Tibial artery (tissue), 4 donors: ENCODE measurements at regions not wholly inside any gene's neighbourhood (a gene's known extent, or its start where the extent isn't known, plus 50 kb on each side); places are given as distances from the start of the nearest gene placed in this dataset.

Experiments used
- DNase-seq, 2 donors: peaks; one replicate each; pipeline ENCODE4 v3.0.0-alpha.2; 2019
- H3K27ac ChIP-seq, 2 donors: fragments of 200-600 bp; sonication (generic) in 1 of 2; 1 replicate in 1 of 2; 2 replicates in 1 of 2; pipeline ENCODE4 v1.5.1; 2018 to 2019; ENCODE audit warnings: mild to moderate bottlenecking in 1 of 2
- H3K27me3 ChIP-seq, 2 donors: fragments of 200-600 bp; sonication (generic) in 1 of 2; one replicate each; pipeline versions ENCODE4 v1.5.1 to v1.6.0; 2016 to 2019
- H3K36me3 ChIP-seq, 3 donors: fragments of 200-600 bp; sonication (generic) in 2 of 3; one replicate each; pipeline ENCODE4 v1.5.1; 2016 to 2019; ENCODE audit warnings: mild to moderate bottlenecking in 2 of 3
- H3K4me1 ChIP-seq, 4 donors: fragments of 200-600 bp; sonication (generic) in 2 of 4; 1 replicate in 3 of 4; 2 replicates in 1 of 4; pipeline ENCODE4 v1.5.1; 2016 to 2019
- H3K4me3 ChIP-seq, 2 donors: fragments of 200-600 bp; sonication (generic) in 1 of 2; 1 replicate in 1 of 2; 2 replicates in 1 of 2; pipeline ENCODE4 v1.5.1; 2018 to 2019; ENCODE audit warnings: mild to moderate bottlenecking in 2 of 2
- H3K9me3 ChIP-seq, 3 donors: fragments of 200-600 bp; sonication (generic) in 1 of 3; one replicate each; pipeline ENCODE4 v1.5.1; 2016 to 2019
- intact Hi-C: fragments of 100-400 bp; cut with DNase I; formaldehyde crosslinking; loops from one replicate; pipeline ENCODE4 v1.15.0; 2023; ENCODE audit warnings: low total_unique reads
- TF ChIP-seq, protein P1 (sequence below), 2 experiments: fragments of 200-600 bp in 1 of 2; fragments of 450-650 bp in 1 of 2; IDR thresholded peaks; one replicate each; pipeline ENCODE4 v1.5.1; 2017 to 2019; ENCODE audit warnings: antibody characterized with exemption in 2 of 2, mild to moderate bottlenecking in 1 of 2, moderate library complexity in 1 of 2

DNA sequence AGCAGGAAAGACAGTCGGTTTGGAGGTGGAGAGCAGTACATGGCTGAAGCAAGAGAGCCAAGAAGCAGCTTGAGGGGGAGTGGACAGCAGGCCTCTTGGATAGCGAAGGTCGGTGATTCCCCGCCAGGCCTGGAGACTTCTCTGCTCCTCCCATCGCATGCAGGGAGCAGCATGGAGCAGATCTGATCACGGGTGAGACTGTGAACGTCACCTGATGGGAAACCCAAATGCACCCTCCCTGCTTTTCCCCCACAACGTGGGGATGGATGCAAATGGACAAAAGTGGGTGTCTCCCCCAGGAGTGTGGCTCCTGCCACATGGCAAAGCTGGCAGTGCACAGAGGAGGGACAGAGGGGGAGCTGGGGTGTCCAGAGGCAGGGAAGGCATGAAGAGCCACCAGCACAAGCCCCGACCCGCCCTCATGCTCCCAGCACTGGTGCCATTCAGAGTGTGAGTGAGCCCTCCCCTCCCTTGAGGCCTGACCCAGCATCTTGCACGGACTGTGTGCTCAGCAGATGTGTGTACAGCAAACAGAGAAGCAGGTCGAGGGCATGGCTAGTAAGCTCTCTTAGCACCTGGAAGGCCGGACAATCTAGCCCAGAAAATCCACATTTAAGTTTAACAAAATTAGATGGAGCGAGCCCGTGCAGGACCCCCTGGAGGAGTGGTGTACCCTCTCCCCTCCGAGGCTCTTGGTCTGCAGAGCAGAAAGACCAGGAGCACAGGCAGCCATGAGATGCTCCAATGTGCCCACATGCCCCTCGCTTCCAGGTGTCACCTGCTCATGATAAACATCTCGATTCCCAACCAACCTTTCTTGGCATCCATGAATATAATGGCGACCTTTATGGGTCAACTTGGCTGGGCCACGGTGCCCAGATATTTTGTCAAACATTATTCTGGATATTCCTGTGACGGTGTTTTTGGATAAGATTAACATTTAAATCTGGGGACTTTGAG lies 661.7 kb downstream of the TBC1D22A start:
- Histone ChIP-seq H3K27ac (no peak overlapping the region), H3K36me3 (no peaks in the 10 kb centered on the region), H3K4me1 (no peaks in the 10 kb centered on the region), H3K27me3 (peaks cover 0 to 12% of the 10 kb centered on the region in 2 donors), H3K9me3 (no peaks in the 10 kb centered on the region), H3K4me3 (no peak overlapping the region)
- intact Hi-C loops, result no loop called here
- DNase-seq, result no peak
- TF ChIP-seq, protein P1, sequence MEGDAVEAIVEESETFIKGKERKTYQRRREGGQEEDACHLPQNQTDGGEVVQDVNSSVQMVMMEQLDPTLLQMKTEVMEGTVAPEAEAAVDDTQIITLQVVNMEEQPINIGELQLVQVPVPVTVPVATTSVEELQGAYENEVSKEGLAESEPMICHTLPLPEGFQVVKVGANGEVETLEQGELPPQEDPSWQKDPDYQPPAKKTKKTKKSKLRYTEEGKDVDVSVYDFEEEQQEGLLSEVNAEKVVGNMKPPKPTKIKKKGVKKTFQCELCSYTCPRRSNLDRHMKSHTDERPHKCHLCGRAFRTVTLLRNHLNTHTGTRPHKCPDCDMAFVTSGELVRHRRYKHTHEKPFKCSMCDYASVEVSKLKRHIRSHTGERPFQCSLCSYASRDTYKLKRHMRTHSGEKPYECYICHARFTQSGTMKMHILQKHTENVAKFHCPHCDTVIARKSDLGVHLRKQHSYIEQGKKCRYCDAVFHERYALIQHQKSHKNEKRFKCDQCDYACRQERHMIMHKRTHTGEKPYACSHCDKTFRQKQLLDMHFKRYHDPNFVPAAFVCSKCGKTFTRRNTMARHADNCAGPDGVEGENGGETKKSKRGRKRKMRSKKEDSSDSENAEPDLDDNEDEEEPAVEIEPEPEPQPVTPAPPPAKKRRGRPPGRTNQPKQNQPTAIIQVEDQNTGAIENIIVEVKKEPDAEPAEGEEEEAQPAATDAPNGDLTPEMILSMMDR (IDR thresholded peaks at IDR 0.05), result no peak

DNA sequence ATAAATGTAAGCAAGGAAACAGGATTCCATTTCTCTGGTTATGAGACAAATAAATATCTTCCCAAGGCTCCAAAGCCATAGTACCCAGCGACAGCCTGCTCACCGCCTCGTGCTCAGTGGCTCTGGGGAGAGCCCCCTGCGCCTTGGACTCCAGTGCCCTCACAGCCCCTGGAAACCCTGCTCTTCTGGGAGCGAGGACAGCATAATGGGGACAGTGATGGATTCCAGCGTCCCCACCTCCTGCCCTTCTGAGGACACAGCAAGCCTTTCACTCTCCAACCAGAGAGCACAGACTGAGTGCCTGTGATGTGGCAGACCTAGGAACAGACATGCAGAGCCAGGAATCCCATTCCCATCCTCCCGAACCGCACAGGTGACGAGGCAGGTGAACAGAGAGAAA lies 660.8 kb downstream of the TBC1D22A start:
- no peak for DNase-seq
- Histone ChIP-seq H3K4me3 (no peak overlapping the region), H3K9me3 (no peaks in the 10 kb centered on the region), H3K4me1 (no peaks in the 10 kb centered on the region), H3K27me3 (peaks cover 0 to 12% of the 10 kb centered on the region in 2 donors), H3K27ac (no peak overlapping the region), H3K36me3 (no peaks in the 10 kb centered on the region)
- TF ChIP-seq, protein P1 (IDR thresholded peaks at IDR 0.05), result no peak
- intact Hi-C loops, result no loop called here

DNA sequence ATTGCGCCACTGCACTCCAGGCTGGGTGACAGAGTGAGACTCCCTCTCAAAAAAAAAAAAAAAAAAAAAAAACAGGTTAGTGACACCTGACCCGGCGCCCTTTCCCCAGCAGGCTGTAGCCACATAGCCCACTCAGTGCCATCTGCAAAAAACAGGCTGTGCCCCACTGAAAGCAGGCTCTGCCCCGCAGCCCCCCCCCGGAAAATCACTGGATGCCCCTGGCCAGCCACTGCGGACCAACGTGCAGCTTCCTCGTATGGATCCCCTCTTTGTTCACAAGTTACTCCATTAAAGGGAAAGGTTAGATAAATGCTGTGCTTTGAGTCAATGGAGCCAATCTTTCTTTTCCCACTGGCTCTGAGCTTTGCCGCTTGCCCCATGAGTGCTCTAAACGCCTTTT lies 660.3 kb downstream of the TBC1D22A start:
- intact Hi-C loops, result no loop called here
- DNase-seq, result no peak
- Histone ChIP-seq H3K9me3 (no peaks in the 10 kb centered on the region), H3K27ac (no peak overlapping the region), H3K4me1 (no peaks in the 10 kb centered on the region), H3K4me3 (no peak overlapping the region), H3K36me3 (no peaks in the 10 kb centered on the region), H3K27me3 (peaks cover 0 to 12% of the 10 kb centered on the region in 2 donors)
- TF ChIP-seq, protein P1 (IDR thresholded peaks at IDR 0.05), result no peak

DNA sequence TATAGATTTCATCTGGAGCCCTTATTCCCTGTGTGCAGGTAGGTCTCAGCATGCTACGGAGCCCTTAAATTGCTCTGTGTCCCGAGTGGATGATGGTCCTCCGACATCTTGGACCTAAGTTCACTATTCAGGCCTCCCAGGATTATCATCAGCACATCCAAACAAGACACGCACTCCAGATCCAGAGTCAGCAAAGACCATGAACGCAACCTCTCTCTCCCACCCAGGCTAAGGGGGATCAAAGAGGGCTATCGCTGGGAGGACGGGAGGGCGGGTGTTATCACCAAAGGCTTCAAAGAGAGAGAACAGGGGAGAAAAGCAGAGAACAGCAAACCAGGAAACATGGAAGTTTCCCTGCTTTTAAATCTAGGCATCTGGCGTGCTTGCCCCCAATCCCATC lies 659.4 kb downstream of the TBC1D22A start:
- TF ChIP-seq, protein P1 (IDR thresholded peaks at IDR 0.05), result no peak
- peaks cover 0 to 12% of the 10 kb centered on the region in 2 donors for H3K27me3 ChIP-seq
- intact Hi-C loops, result no loop called here
- H3K27ac ChIP-seq, result no peak overlapping the region
- no peak for DNase-seq
- no peaks in the 10 kb centered on the region for H3K36me3 ChIP-seq
- H3K4me3 ChIP-seq, result no peak overlapping the region
- no peaks in the 10 kb centered on the region for H3K4me1 ChIP-seq
- no peaks in the 10 kb centered on the region for H3K9me3 ChIP-seq

DNA sequence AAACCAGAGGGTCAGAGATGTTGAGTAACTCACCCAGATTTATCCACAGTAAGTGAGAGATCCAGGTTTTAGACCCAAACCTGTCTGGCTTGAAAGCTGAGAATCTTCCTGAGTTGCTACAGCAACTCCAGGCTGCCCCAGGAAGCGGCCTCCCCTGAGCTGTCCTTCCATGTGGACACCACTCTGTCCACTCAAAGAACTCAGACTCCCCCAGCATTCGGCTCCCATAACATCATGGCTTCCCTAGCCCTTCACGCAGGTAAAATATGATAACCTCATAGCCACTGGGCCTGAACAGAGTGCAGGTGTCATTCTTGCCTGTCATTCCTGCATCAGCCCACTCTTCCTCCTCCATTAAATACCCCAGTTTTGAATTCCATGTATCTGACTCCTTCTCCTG lies 657.8 kb downstream of the TBC1D22A start:
- DNase-seq, result no peak
- Histone ChIP-seq H3K27ac (no peak overlapping the region), H3K4me1 (no peaks in the 10 kb centered on the region), H3K36me3 (no peaks in the 10 kb centered on the region), H3K4me3 (no peak overlapping the region), H3K27me3 (peaks cover 0 to 12% of the 10 kb centered on the region in 2 donors), H3K9me3 (no peaks in the 10 kb centered on the region)
- TF ChIP-seq, protein P1 (IDR thresholded peaks at IDR 0.05), result no peak
- intact Hi-C loops, result no loop called here
